Nephron progenitor cell (in vitro differentiated cells): ENCODE measurements at regions not wholly inside any gene's neighbourhood (a gene's known extent, or its start where the extent isn't known, plus 50 kb on each side); places are given as distances from the start of the nearest gene placed in this dataset.

Experiments used
- DNase-seq: peaks from one replicate; pipeline ENCODE4 v3.0.0; 2021
- H3K27ac Mint-ChIP-seq: 2 replicates; pipeline ENCODE4 v1.8.0; 2021; ENCODE audit warnings: mild to moderate bottlenecking, moderate library complexity, mixed read lengths
- H3K27me3 Mint-ChIP-seq: 2 replicates; pipeline ENCODE4 v1.8.0; 2021; ENCODE audit warnings: mild to moderate bottlenecking, low read depth, mixed read lengths; ENCODE audit not compliant: poor library complexity
- H3K36me3 Mint-ChIP-seq: 2 replicates; pipeline ENCODE4 v1.8.0; 2021; ENCODE audit warnings: low read depth, mixed read lengths
- H3K4me1 Mint-ChIP-seq: 2 replicates; pipeline ENCODE4 v1.8.0; 2021; ENCODE audit warnings: mixed read lengths
- H3K4me3 Mint-ChIP-seq: 2 replicates; pipeline ENCODE4 v1.8.0; 2021; ENCODE audit warnings: mild to moderate bottlenecking, moderate library complexity, mixed read lengths
- H3K9me3 Mint-ChIP-seq: 2 replicates; pipeline ENCODE4 v1.8.0; 2021; ENCODE audit warnings: mild to moderate bottlenecking, moderate library complexity, mixed read lengths
- CTCF ChIP-seq: fragments of 200-600 bp; sonication (generic); IDR thresholded peaks from 2 replicates; pipeline ENCODE4 v1.5.0; 2021; ENCODE audit warnings: antibody characterized with exemption

GRCh38 chr9:81387360-81388106 lies 301.8 kb downstream of the TLE1 start:
- Mint-ChIP-seq H3K27ac (no peak overlapping the region), H3K4me1 (peaks cover 72% of the 10 kb centered on the region), H3K4me3 (no peak overlapping the region), H3K27me3 (peaks cover 3% of the 10 kb centered on the region), H3K9me3 (peaks cover 9% of the 10 kb centered on the region), H3K36me3 (no peaks in the 10 kb centered on the region)
- DNase-seq = no peak
- no peak for TF ChIP-seq CTCF

DNA sequence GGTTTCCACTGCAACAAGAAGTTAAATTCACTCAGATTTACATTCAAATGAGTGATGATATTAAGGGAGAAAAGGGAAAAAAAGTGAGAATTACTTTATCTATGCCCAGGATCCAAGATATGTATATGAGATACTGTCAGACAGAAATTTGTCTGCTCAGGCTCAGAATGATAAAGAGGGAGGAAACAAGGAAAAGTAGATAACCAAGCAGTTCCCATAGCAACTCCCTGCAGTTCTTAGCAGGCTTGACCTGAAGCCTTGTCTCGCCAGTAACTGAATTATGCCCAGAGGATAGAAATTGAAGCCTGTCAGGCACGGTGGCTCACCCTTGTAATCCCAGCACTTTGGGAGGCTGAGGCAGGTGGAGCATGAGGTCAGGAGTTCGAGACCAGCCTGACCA lies 304.4 kb downstream of the TLE1 start:
- no peak for DNase-seq
- Mint-ChIP-seq H3K4me3 (no peak overlapping the region), H3K4me1 (peaks cover 67% of the 10 kb centered on the region), H3K27me3 (no peaks in the 10 kb centered on the region), H3K9me3 (no peaks in the 10 kb centered on the region), H3K36me3 (no peaks in the 10 kb centered on the region), H3K27ac (no peak overlapping the region)
- TF ChIP-seq CTCF = no peak

- H3K36me3 Mint-ChIP-seq = peaks cover 6% of the 10 kb centered on the region
- H3K27me3 Mint-ChIP-seq = no peaks in the 10 kb centered on the region
- no peak overlapping the region for H3K4me3 Mint-ChIP-seq
- peaks cover 6% of the 10 kb centered on the region for H3K9me3 Mint-ChIP-seq
- no peak overlapping the region for H3K27ac Mint-ChIP-seq
- no peak for DNase-seq
- TF ChIP-seq CTCF = no peak
- H3K4me1 Mint-ChIP-seq = peaks cover 58% of the 10 kb centered on the region
Observed at GRCh38 chr9:81382281-81382680, 307.1 kb downstream of the TLE1 start.

GRCh38 chr9:81381694-81382093 lies 307.7 kb downstream of the TLE1 start:
- Mint-ChIP-seq H3K27ac (no peak overlapping the region), H3K27me3 (no peaks in the 10 kb centered on the region), H3K4me3 (no peak overlapping the region), H3K9me3 (peaks cover 6% of the 10 kb centered on the region), H3K36me3 (peaks cover 6% of the 10 kb centered on the region), H3K4me1 (peaks cover 58% of the 10 kb centered on the region)
- TF ChIP-seq CTCF = no peak
- no peak for DNase-seq

GRCh38 chr9:81380504-81381359 lies 308.6 kb downstream of the TLE1 start:
- Mint-ChIP-seq H3K9me3 (peaks cover 6% of the 10 kb centered on the region), H3K27me3 (peaks cover under 1% of the 10 kb centered on the region), H3K27ac (no peak overlapping the region), H3K4me3 (no peak overlapping the region), H3K4me1 (peaks cover 59% of the 10 kb centered on the region), H3K36me3 (peaks cover 6% of the 10 kb centered on the region)
- TF ChIP-seq CTCF = no peak
- DNase-seq = no peak
